DMS153 treated with DMSO at 0.1 percent for 48 hours (cell line): ENCODE measurements at regions not wholly inside any gene's neighbourhood (a gene's known extent, or its start where the extent isn't known, plus 50 kb on each side); places are given as distances from the start of the nearest gene placed in this dataset.
A peak's percentile ranks its signal among the peaks of the same experiment; 100 is the strongest.
"Not testable (repeated sequence)": the region's sequence is repeated elsewhere in the genome, so short reads cannot be mapped to it uniquely, and the experiment has no call there.

Experiments used
- DNase-seq: peaks from one replicate; lab custom pipeline; 2025; ENCODE audit not compliant: unreplicated experiment; lab: John Stamatoyannopoulos, UW

- DNase-seq, result peak; percentile 72
Observed at GRCh38 chr15:70526221-70526973, 237.0 kb downstream of the UACA start.

GRCh38 chr15:70525551-70525950, 237.8 kb downstream of the UACA start:
- DNase-seq, result no peak

- DNase-seq, result no peak
Observed at GRCh38 chr15:70524470-70524869, 238.9 kb downstream of the UACA start.

GRCh38 chr15:70523616-70524015, 239.7 kb downstream of the UACA start:
- DNase-seq, result no peak

- DNase-seq, result no peak
Observed at GRCh38 chr15:70523192-70523591, 240.2 kb downstream of the UACA start.

- DNase-seq, result no peak
Observed at GRCh38 chr15:70522323-70522966, 240.9 kb downstream of the UACA start.

GRCh38 chr15:70521576-70522322, 241.6 kb downstream of the UACA start:
- no peak for DNase-seq

GRCh38 chr15:70519616-70520015, 243.7 kb downstream of the UACA start:
- no peak for DNase-seq

GRCh38 chr15:70519004-70519365, 244.4 kb downstream of the UACA start:
- DNase-seq, result no peak

- no peak for DNase-seq
Observed at GRCh38 chr15:70518201-70519003, 245.0 kb downstream of the UACA start.

GRCh38 chr15:70517194-70517590, 246.2 kb downstream of the UACA start:
- DNase-seq, result no peak

- no peak for DNase-seq
Observed at GRCh38 chr15:70516408-70517193, 246.8 kb downstream of the UACA start.

- no peak for DNase-seq
Observed at GRCh38 chr15:70514251-70514650, 249.1 kb downstream of the UACA start.

GRCh38 chr15:70513819-70514218, 249.5 kb downstream of the UACA start:
- DNase-seq, result no peak

- no peak for DNase-seq
Observed at GRCh38 chr15:70512772-70513362, 250.5 kb downstream of the UACA start.

GRCh38 chr15:70511972-70512587, 251.3 kb downstream of the UACA start:
- not testable (repeated sequence) for DNase-seq

GRCh38 chr15:70510433-70510832, 252.9 kb downstream of the UACA start:
- no peak for DNase-seq

GRCh38 chr15:70509731-70510143, 253.6 kb downstream of the UACA start:
- no peak for DNase-seq

GRCh38 chr15:70509282-70509662, 254.1 kb downstream of the UACA start:
- DNase-seq, result no peak
